NCI-H748 (cell line): ENCODE measurements at regions not wholly inside any gene's neighbourhood (a gene's known extent, or its start where the extent isn't known, plus 50 kb on each side); places are given as distances from the start of the nearest gene placed in this dataset.
"Not testable (repeated sequence)": the region's sequence is repeated elsewhere in the genome, so short reads cannot be mapped to it uniquely, and the experiment has no call there.

Experiments
- DNase-seq: peaks from one replicate; lab custom pipeline; 2025; ENCODE audit not compliant: unreplicated experiment; lab: John Stamatoyannopoulos, UW

GRCh38 chr6:120383681-120384080 lies 950.6 kb downstream of the TBC1D32 start:
- no peak for DNase-seq

GRCh38 chr6:120378582-120379220 lies 955.6 kb downstream of the TBC1D32 start:
- peak; percentile 59 for DNase-seq

- DNase-seq = no peak
Observed at GRCh38 chr6:120373185-120373584, 961.1 kb downstream of the TBC1D32 start.

DNA sequence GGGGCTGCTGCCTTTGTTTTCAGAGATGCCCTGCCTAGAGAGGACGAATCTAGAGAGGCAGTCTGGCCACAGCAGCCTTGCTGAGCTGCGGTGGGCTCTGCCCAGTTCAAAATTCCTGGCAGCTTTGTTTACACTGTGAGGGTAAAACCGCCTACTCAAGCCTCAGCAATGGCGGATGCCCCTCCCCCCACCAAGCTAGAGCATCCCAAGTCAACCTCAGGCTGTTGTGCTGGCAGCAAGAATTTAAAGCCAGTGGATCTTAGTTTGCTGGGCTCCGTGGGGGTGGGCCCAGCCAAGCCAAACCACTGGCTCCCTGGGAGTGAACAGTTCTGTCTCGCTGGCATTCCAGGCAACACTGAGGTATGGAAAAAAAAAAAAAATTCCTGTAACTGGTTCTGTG lies 970.9 kb downstream of the TBC1D32 start:
- no peak for DNase-seq

DNA sequence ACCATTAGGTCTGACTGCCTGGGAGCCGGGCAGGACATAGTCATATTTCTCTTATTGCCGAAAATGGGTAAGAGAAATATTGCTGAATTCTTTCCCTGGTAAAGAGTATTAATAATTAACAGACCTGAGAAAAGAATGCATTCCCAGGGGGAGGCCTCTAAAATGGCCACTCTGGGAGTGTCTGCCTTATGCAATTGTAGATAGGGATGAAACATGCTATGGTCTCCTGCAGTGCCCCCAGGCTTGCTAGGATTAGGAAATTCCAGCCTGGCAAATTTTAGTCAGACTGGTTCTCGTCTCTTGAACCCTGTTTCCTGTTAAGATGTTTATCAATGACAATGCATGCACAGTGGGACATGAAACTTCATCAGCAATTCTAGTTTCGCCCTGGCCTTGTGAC lies 975.7 kb downstream of the TBC1D32 start:
- DNase-seq = not testable (repeated sequence)

GRCh38 chr6:120357447-120357846 lies 976.8 kb downstream of the TBC1D32 start:
- no peak for DNase-seq

DNA sequence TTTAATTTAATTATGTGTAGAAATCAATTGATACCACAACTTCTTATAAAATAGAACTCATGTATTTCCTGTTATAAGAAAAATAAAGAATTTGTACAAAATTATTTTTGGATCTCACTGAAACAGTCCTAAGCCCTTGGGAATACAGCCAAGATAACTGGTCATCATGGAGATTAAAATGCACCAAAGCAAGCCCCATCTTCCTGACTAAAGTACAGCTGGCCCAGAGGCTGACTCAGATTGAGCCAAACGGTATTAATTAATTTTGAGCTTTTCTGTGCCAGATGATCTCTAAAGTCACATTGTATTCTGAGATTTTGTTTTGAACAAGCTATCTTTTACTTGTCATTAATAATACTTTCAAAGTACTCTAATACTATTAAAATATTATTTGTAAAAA lies 978.5 kb downstream of the TBC1D32 start:
- DNase-seq = no peak

GRCh38 chr6:120354452-120355098 lies 979.7 kb downstream of the TBC1D32 start:
- no peak for DNase-seq

DNA sequence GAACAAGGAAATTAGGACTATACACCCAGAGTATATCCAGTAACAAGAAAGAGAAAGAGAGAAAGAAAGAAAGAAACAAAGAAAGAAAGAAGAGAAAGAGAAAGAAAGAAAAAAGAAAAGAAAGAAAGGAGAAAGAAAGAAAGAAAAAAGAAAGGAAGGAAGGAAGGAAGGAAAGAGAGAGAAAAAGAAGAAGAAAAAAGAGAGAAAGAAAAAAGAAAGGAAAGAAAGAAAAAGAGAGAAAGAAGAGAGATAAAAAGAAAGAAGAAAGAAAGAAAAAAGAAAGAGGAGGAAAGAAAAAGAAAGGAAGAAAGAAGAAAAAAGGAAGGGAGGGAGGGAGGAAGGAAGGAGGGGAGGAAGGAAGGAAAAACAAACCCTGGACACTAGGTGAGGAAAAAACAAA lies 981.8 kb downstream of the TBC1D32 start:
- DNase-seq = no peak

DNA sequence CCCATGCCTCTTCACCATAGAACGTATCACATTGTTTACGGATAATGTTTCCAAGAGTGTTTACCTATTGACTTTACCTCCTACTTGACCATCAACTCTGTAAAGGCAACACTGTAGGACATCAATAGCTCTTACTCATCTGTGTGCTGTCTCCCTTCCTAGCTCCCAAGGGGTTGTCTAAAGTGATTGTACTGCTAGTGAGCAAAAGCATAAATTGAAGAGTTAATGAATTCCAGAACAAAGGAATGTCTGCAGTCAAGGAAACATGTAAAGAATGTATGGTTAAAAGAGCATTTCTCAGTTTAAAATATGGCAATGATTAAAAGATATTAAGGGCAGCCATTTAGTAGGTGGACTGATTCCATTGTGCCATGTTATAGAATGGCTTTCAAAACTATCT lies 985.4 kb downstream of the TBC1D32 start:
- DNase-seq = no peak

GRCh38 chr6:120328521-120328920 lies 979.0 kb upstream of the MAN1A1 start:
- no peak for DNase-seq

GRCh38 chr6:120320481-120321162 lies 971.1 kb upstream of the MAN1A1 start:
- no peak for DNase-seq

DNA sequence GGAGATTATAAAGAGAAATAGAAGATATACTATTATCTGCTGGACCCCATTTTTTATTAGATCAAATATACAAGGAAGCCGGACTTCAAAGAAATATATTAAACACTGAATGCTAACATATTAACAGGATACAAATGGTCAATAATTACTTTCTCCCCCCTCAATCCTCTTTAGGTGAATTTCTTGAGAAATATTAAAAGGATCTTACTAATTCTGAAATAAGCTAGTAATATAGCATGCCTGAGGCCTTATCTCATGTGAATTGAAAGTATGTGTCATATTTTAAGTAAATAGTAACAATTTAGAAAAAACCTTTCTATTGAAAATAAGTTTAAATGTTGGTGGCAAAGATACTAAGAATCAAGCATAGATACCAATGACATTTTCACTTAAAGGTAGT lies 954.7 kb upstream of the MAN1A1 start:
- no peak for DNase-seq

DNA sequence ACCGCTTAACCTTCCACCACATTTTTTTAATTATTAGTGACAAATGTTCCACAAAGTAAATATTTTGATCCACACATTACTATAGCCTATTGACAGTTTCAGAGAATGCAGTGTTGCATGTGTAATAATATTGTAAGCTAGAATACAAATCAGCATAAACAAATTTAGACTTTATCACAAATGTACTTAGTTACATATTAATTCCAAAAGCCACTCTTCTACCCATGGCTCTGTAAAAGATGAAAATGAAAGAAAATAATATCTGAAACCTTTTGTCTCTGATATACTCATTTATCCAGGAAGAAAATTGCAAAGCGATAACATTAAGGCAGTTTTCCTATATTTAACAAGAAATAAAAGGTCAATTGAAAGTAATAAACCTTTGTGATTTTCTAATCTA lies 954.0 kb upstream of the MAN1A1 start:
- no peak for DNase-seq

- DNase-seq = no peak
Observed at GRCh38 chr6:120302041-120302440, 952.5 kb upstream of the MAN1A1 start.

DNA sequence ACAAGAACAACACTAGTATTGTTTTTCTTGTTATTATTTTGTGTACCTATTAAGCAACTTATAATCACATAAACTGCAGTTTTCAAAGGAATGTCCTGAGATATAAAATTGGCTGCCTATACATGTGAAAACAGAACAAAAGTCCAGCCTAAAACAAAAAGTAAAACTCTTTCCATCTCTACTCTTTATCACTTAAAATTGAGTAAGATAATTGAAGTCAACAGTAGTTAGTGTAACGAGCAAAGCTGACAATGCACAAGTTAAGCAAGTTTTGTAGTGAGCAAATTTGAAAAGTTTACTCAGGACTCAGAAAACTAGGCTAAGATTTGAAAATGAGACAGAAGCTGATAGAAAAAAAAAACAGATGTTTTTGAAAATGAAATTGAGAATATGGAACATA lies 941.4 kb upstream of the MAN1A1 start:
- DNase-seq = no peak

DNA sequence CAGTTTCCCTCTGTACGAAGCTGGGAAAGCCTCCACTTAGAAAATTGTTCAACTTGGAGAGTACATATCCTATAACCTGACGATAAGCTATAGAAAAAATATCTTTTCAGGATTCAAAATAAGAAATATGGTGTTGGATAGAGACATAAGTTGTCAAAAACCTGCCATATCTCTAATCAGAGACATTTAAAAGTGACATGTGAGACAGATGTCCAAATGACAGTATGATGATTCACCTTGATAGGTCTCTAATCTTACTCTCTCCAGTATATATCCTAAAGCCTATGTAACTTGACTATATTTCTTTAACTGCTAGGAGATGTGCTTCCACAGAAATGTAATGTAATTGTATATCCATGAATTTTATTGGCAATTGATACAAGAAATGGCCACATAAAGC lies 932.4 kb upstream of the MAN1A1 start:
- DNase-seq = no peak

DNA sequence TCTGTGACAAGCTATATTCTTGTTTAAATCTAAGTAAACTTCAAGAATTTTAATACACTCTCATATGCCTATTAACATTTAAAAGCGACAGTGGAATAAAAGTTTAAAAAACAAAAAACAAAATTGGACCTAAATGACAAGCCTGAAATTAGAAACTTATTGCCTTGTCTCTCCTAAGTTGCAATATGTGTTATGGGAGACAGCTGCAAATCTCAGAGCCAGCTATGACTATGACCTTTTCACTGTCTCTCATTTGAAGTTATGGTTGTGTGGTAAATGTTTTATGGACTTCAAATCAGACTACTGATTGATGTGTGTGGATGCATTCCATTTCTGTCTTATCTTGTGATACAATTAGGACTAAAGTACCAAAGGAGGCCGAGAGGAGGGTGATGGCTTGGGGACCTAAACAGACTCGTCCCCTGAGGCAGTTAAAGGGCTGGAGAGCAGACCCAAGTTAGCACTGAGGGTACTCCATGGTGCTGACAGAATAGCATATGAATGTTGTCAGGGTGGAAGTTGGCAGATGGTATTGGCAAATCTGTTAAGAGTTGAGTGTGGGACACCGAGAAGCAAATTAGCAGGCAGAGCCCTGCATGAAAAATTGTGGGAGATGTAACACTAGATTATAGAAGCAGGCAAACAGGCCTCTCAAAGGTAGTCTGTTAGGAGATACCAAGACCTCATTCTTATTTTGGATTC lies 930.1 kb upstream of the MAN1A1 start:
- no peak for DNase-seq

DNA sequence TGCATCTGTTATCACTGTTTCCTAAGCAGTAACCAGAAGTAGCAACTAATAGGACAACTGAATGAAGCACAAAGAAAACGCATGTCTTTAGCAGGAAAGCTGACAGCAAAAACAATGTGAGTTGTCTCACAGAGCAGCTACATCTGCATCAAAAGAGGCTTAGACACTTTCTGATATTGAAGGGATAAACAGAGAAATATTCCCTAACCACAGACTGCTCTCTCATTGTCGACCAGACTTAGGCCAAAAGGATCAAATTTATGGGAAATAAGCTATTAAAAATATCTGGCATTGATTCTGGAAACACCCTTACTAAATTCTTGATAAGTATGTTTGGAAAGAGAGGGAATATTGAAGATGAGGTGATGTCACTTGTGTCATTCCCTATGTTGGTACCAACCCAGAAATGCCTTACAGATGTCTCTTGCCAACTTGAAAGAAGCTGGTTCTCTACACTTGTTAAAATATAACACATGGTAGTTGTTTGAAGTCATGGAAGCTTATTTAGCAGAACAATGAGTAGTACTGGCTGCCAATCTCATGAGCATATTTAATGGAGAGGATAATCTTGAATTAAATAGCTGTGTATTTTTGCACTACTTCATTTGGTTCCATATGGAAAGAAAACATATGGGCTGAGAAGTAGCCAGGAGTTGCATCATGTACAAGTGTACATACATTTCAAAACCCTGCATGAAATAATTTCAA lies 929.3 kb upstream of the MAN1A1 start:
- no peak for DNase-seq

DNA sequence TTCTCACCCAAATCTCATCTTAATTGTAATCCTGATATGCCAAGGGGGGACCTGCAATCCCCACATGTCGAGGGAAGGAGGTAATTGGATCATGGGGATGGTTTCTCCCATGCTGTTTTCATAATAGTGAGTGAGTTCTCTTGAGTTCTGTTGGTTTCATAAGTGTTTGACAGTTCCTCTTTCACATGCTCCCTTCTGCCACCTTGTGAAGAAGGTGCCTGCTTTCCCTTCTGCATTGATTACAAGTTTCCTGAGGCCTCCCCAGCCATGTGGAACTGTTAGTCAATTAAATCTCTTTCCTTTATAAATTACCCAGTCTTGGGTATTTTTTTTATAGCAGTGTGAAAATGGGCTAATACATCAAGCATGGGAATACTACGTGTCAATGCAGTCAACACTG lies 925.0 kb upstream of the MAN1A1 start:
- DNase-seq = no peak

GRCh38 chr6:120273411-120273810 lies 923.9 kb upstream of the MAN1A1 start:
- DNase-seq = no peak
